Lower leg skin (tissue), 3 donors: ENCODE measurements at regions not wholly inside any gene's neighbourhood (a gene's known extent, or its start where the extent isn't known, plus 50 kb on each side); places are given as distances from the start of the nearest gene placed in this dataset.

ENCODE experiments used
- CTCF ChIP-seq, 3 donors: fragments of 450-650 bp; IDR thresholded peaks; one replicate each; pipeline ENCODE4 v1.5.1; 2016; ENCODE audit warnings: antibody characterized with exemption in 3 of 3, mild to moderate bottlenecking in 3 of 3, moderate library complexity in 2 of 3
- POLR2A ChIP-seq, 2 donors: fragments of 450-650 bp; IDR thresholded peaks; one replicate each; pipeline ENCODE4 v1.6.1; 2016 to 2017; ENCODE audit warnings: antibody characterized with exemption in 2 of 2, mild to moderate bottlenecking in 1 of 2, moderate library complexity in 1 of 2

DNA sequence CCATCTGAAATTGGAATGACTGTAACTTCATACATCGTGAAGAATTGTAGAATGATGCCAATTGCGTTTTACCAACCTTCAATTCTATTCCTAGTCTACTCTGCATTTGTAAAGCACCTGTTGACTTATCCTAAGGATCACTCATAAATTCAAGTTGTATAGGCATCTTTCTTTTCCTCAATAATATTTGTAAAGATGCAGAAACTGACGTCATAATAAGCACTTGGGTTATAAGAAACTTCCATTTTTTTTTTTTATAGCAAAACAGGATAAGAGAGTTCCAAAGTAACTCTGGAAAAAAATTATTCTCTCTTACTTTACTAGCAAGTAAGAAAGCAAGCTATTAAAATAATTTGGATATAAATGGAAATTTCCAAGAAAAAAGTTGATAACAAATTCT is 1377.4 kb upstream of the ACVR2A start:
- TF ChIP-seq CTCF (IDR thresholded peaks at IDR 0.05) (no peak), POLR2A (IDR thresholded peaks at IDR 0.05) (no peak)
